ENCODE measurements at regions not wholly inside any gene's neighbourhood (a gene's known extent, or its start where the extent isn't known, plus 50 kb on each side); places are given as distances from the start of the nearest gene placed in this dataset.

- Histone ChIP-seq H2AFZ (ENCODE audit: low read depth, low read length) (no peak overlapping the region), H3K27me3 (ENCODE audit: insufficient read depth, low read length) (peaks cover 22% of the 10 kb centered on the region)
Observed at GRCh38 chr17:45704251-45704650, 79.9 kb upstream of the CRHR1 start.

GRCh38 chr17:45705123-45706009, 78.8 kb upstream of the CRHR1 start:
- Histone ChIP-seq H3K36me3 (ENCODE audit: insufficient read depth, low read length) (no peaks in the 10 kb centered on the region), H2AFZ (ENCODE audit: low read depth, low read length) (no peak overlapping the region), H3K4me3 (ENCODE audit: low read length) (no peak overlapping the region), H3K4me1 (ENCODE audit: insufficient read depth, low read length) (no peaks in the 10 kb centered on the region), H3K9me3 (ENCODE audit: low read length) (no peaks in the 10 kb centered on the region), H3K27me3 (ENCODE audit: insufficient read depth, low read length) (peaks cover 29% of the 10 kb centered on the region)

More at GRCh38 chr17:45704251-45704650, 79.9 kb upstream of the CRHR1 start:
- H3K36me3 ChIP-seq (ENCODE audit: insufficient read depth, low read length): no peaks in the 10 kb centered on the region
- H3K4me1 ChIP-seq (ENCODE audit: insufficient read depth, low read length): no peaks in the 10 kb centered on the region
- H3K9me3 ChIP-seq (ENCODE audit: low read length): no peaks in the 10 kb centered on the region
- no peak overlapping the region for H3K4me3 ChIP-seq (ENCODE audit: low read length)

GRCh38 chr17:45706033-45706432, 78.1 kb upstream of the CRHR1 start:
- Histone ChIP-seq H3K4me3 (ENCODE audit: low read length) (no peak overlapping the region), H3K27me3 (ENCODE audit: insufficient read depth, low read length) (peaks cover 29% of the 10 kb centered on the region), H3K4me1 (ENCODE audit: insufficient read depth, low read length) (no peaks in the 10 kb centered on the region), H3K9me3 (ENCODE audit: low read length) (no peaks in the 10 kb centered on the region), H2AFZ (ENCODE audit: low read depth, low read length) (no peak overlapping the region), H3K36me3 (ENCODE audit: insufficient read depth, low read length) (no peaks in the 10 kb centered on the region)

- Histone ChIP-seq H3K27me3 (ENCODE audit: insufficient read depth, low read length) (peaks cover 33% of the 10 kb centered on the region), H3K4me1 (ENCODE audit: insufficient read depth, low read length) (no peaks in the 10 kb centered on the region), H3K9me3 (ENCODE audit: low read length) (no peaks in the 10 kb centered on the region), H3K36me3 (ENCODE audit: insufficient read depth, low read length) (no peaks in the 10 kb centered on the region), H3K4me3 (ENCODE audit: low read length) (no peak overlapping the region), H2AFZ (ENCODE audit: low read depth, low read length) (no peak overlapping the region)
Observed at GRCh38 chr17:45708707-45709290, 75.3 kb upstream of the CRHR1 start.

GRCh38 chr17:45709728-45710288, 74.3 kb upstream of the CRHR1 start:
- no peaks in the 10 kb centered on the region for H3K4me1 ChIP-seq (ENCODE audit: insufficient read depth, low read length)
- H2AFZ ChIP-seq (ENCODE audit: low read depth, low read length): no peak overlapping the region
- no peaks in the 10 kb centered on the region for H3K36me3 ChIP-seq (ENCODE audit: insufficient read depth, low read length)
- no peak overlapping the region for H3K4me3 ChIP-seq (ENCODE audit: low read length)
- H3K9me3 ChIP-seq (ENCODE audit: low read length): no peaks in the 10 kb centered on the region
- peaks cover 27% of the 10 kb centered on the region for H3K27me3 ChIP-seq (ENCODE audit: insufficient read depth, low read length)

GRCh38 chr17:45715787-45716186, 68.3 kb upstream of the CRHR1 start:
- no peaks in the 10 kb centered on the region for H3K9me3 ChIP-seq (ENCODE audit: low read length)
- no peaks in the 10 kb centered on the region for H3K36me3 ChIP-seq (ENCODE audit: insufficient read depth, low read length)
- H3K4me3 ChIP-seq (ENCODE audit: low read length): no peak overlapping the region
- H3K27me3 ChIP-seq (ENCODE audit: insufficient read depth, low read length): peaks cover 7% of the 10 kb centered on the region
- H3K4me1 ChIP-seq (ENCODE audit: insufficient read depth, low read length): no peaks in the 10 kb centered on the region
- no peak overlapping the region for H2AFZ ChIP-seq (ENCODE audit: low read depth, low read length)

- no peak overlapping the region for H3K4me3 ChIP-seq (ENCODE audit: low read length)
- H3K9me3 ChIP-seq (ENCODE audit: low read length): no peaks in the 10 kb centered on the region
- no peak overlapping the region for H2AFZ ChIP-seq (ENCODE audit: low read depth, low read length)
- H3K36me3 ChIP-seq (ENCODE audit: insufficient read depth, low read length): no peaks in the 10 kb centered on the region
- peaks cover 3% of the 10 kb centered on the region for H3K27me3 ChIP-seq (ENCODE audit: insufficient read depth, low read length)
- H3K4me1 ChIP-seq (ENCODE audit: insufficient read depth, low read length): no peaks in the 10 kb centered on the region
Observed at GRCh38 chr17:45718791-45719190, 65.3 kb upstream of the CRHR1 start.

GRCh38 chr17:45719335-45720071, 64.6 kb upstream of the CRHR1 start:
- H2AFZ ChIP-seq (ENCODE audit: low read depth, low read length): no peak overlapping the region
- H3K9me3 ChIP-seq (ENCODE audit: low read length): no peaks in the 10 kb centered on the region
- H3K4me3 ChIP-seq (ENCODE audit: low read length): no peak overlapping the region
- no peaks in the 10 kb centered on the region for H3K4me1 ChIP-seq (ENCODE audit: insufficient read depth, low read length)
- peaks cover 3% of the 10 kb centered on the region for H3K27me3 ChIP-seq (ENCODE audit: insufficient read depth, low read length)
- no peaks in the 10 kb centered on the region for H3K36me3 ChIP-seq (ENCODE audit: insufficient read depth, low read length)

GRCh38 chr17:45720386-45720785, 63.7 kb upstream of the CRHR1 start:
- no peak overlapping the region for H3K4me3 ChIP-seq (ENCODE audit: low read length)
- no peaks in the 10 kb centered on the region for H3K9me3 ChIP-seq (ENCODE audit: low read length)
- H3K4me1 ChIP-seq (ENCODE audit: insufficient read depth, low read length): no peaks in the 10 kb centered on the region
- no peak overlapping the region for H2AFZ ChIP-seq (ENCODE audit: low read depth, low read length)
- H3K27me3 ChIP-seq (ENCODE audit: insufficient read depth, low read length): peaks cover 3% of the 10 kb centered on the region
- H3K36me3 ChIP-seq (ENCODE audit: insufficient read depth, low read length): no peaks in the 10 kb centered on the region

GRCh38 chr17:45722161-45722560, 62.0 kb upstream of the CRHR1 start:
- Histone ChIP-seq H3K27me3 (ENCODE audit: insufficient read depth, low read length) (peaks cover 10% of the 10 kb centered on the region), H3K36me3 (ENCODE audit: insufficient read depth, low read length) (no peaks in the 10 kb centered on the region), H3K4me1 (ENCODE audit: insufficient read depth, low read length) (no peaks in the 10 kb centered on the region), H3K4me3 (ENCODE audit: low read length) (no peak overlapping the region), H2AFZ (ENCODE audit: low read depth, low read length) (no peak overlapping the region), H3K9me3 (ENCODE audit: low read length) (no peaks in the 10 kb centered on the region)

- Histone ChIP-seq H3K27me3 (ENCODE audit: insufficient read depth, low read length) (peaks cover 11% of the 10 kb centered on the region), H3K4me1 (ENCODE audit: insufficient read depth, low read length) (no peaks in the 10 kb centered on the region), H3K4me3 (ENCODE audit: low read length) (no peak overlapping the region), H3K9me3 (ENCODE audit: low read length) (no peaks in the 10 kb centered on the region), H3K36me3 (ENCODE audit: insufficient read depth, low read length) (no peaks in the 10 kb centered on the region), H2AFZ (ENCODE audit: low read depth, low read length) (no peak overlapping the region)
Observed at GRCh38 chr17:45729294-45729907, 54.7 kb upstream of the CRHR1 start.

GRCh38 chr17:45730192-45730591, 53.9 kb upstream of the CRHR1 start:
- H3K4me3 ChIP-seq (ENCODE audit: low read length): no peak overlapping the region
- no peaks in the 10 kb centered on the region for H3K36me3 ChIP-seq (ENCODE audit: insufficient read depth, low read length)
- H3K27me3 ChIP-seq (ENCODE audit: insufficient read depth, low read length): peaks cover 11% of the 10 kb centered on the region
- H3K4me1 ChIP-seq (ENCODE audit: insufficient read depth, low read length): no peaks in the 10 kb centered on the region
- H3K9me3 ChIP-seq (ENCODE audit: low read length): no peaks in the 10 kb centered on the region
- H2AFZ ChIP-seq (ENCODE audit: low read depth, low read length): no peak overlapping the region
